Liver (tissue), 8 donors: ENCODE measurements at regions not wholly inside any gene's neighbourhood (a gene's known extent, or its start where the extent isn't known, plus 50 kb on each side); places are given as distances from the start of the nearest gene placed in this dataset.

Experiments
- DNase-seq: peaks from one replicate; pipeline ENCODE4 v3.0.0-alpha.2; 2017; ENCODE audit warnings: low spot score
- H3K27ac ChIP-seq, 2 donors: one replicate each; pipeline ENCODE4 v1.7.0; 2013; ENCODE audit warnings: inconsistent platforms in 2 of 2, low read length in 2 of 2, control low read depth in 1 of 2, low read depth in 1 of 2, mild to moderate bottlenecking in 1 of 2
- H3K27me3 ChIP-seq, 4 donors: one replicate each; pipeline versions ENCODE4 v1.6.1 to v1.7.0; 2013; ENCODE audit warnings: low read length in 3 of 4, inconsistent platforms in 1 of 4, mild to moderate bottlenecking in 1 of 4, moderate library complexity in 1 of 4; ENCODE audit not compliant: control insufficient read depth in 4 of 4, insufficient read depth in 4 of 4
- H3K36me3 ChIP-seq, 4 donors: one replicate each; pipeline versions ENCODE4 v1.6.1 to v1.7.0; 2013; ENCODE audit warnings: low read length in 3 of 4, mild to moderate bottlenecking in 3 of 4, low read depth in 1 of 4, moderate library complexity in 1 of 4; ENCODE audit not compliant: control insufficient read depth in 4 of 4, insufficient read depth in 3 of 4
- H3K4me1 ChIP-seq, 4 donors: one replicate each; pipeline versions ENCODE4 v1.6.1 to v1.7.0; 2013; ENCODE audit warnings: low read length in 3 of 4, mild to moderate bottlenecking in 3 of 4, moderate library complexity in 1 of 4; ENCODE audit not compliant: control insufficient read depth in 4 of 4, insufficient read depth in 4 of 4
- H3K4me3 ChIP-seq, 3 donors: one replicate each; pipeline versions ENCODE4 v1.6.1 to v1.7.0; 2013; ENCODE audit warnings: low read length in 3 of 3, control low read depth in 1 of 3, low read depth in 1 of 3, mild to moderate bottlenecking in 1 of 3
- H3K9ac ChIP-seq, 2 donors: one replicate each; pipeline ENCODE4 v1.7.0; 2013; ENCODE audit warnings: low read length in 2 of 2, mild to moderate bottlenecking in 2 of 2, moderate library complexity in 2 of 2, control low read depth in 1 of 2, low read depth in 1 of 2
- H3K9me3 ChIP-seq, 4 donors: one replicate each; pipeline versions ENCODE4 v1.6.1 to v1.7.0; 2013; ENCODE audit warnings: low read length in 3 of 4; ENCODE audit not compliant: control insufficient read depth in 4 of 4
- EGR1 ChIP-seq, 2 donors: IDR thresholded peaks; 2 replicates each; pipeline ENCODE4 v1.6.1; 2016 to 2018; ENCODE audit warnings: antibody characterized with exemption in 2 of 2, low read depth in 2 of 2
- FOXA1 ChIP-seq: IDR thresholded peaks from 2 replicates; pipeline ENCODE4 v1.6.1; 2016; ENCODE audit warnings: antibody characterized with exemption
- FOXA2 ChIP-seq: IDR thresholded peaks from 2 replicates; pipeline ENCODE4 v1.6.1; 2016; ENCODE audit warnings: antibody characterized with exemption
- HNF4A ChIP-seq, 2 donors: conservative IDR thresholded peaks; 2 replicates each; pipeline ENCODE4 v1.6.1; 2016; ENCODE audit warnings: antibody characterized with exemption in 2 of 2, mild to moderate bottlenecking in 2 of 2
- HNF4G ChIP-seq: IDR thresholded peaks from 2 replicates; pipeline ENCODE4 v1.6.1; 2016; ENCODE audit warnings: antibody characterized with exemption
- JUND ChIP-seq, 2 donors: IDR thresholded peaks; 2 replicates each; pipeline ENCODE4 v1.6.1; 2016; ENCODE audit warnings: antibody characterized with exemption in 2 of 2
- RAD21 ChIP-seq, 2 donors: IDR thresholded peaks; 2 replicates each; pipeline ENCODE4 v1.6.1; 2016; ENCODE audit warnings: antibody characterized with exemption in 2 of 2, mild to moderate bottlenecking in 2 of 2
- RXRA ChIP-seq, 2 donors: IDR thresholded peaks; 2 replicates each; pipeline ENCODE4 v1.6.1; 2017 to 2018; ENCODE audit warnings: antibody characterized with exemption in 2 of 2, mild to moderate bottlenecking in 1 of 2
- TAF1 ChIP-seq: conservative IDR thresholded peaks from 2 replicates; pipeline ENCODE4 v1.6.1; 2016; ENCODE audit warnings: antibody characterized with exemption, mild to moderate bottlenecking
- YY1 ChIP-seq: IDR thresholded peaks from 2 replicates; pipeline ENCODE4 v1.6.1; 2016; ENCODE audit warnings: antibody characterized with exemption, mild to moderate bottlenecking
- WGBS: extraction: QIAGEN DNeasy Blood & Tissue Kit; methylation state at CpG from one replicate; pipeline ENCODE4 v1.1.7; 2013; 5-methylcytosine and 5-hydroxymethylcytosine counted together
- TF ChIP-seq, protein P1 (sequence below): IDR thresholded peaks from 2 replicates; pipeline ENCODE4 v1.6.1; 2016; ENCODE audit warnings: antibody characterized with exemption, mild to moderate bottlenecking
- TF ChIP-seq, protein P2 (sequence below): IDR thresholded peaks from 2 replicates; pipeline ENCODE4 v1.6.1; 2016; ENCODE audit warnings: antibody characterized with exemption
- TF ChIP-seq, protein P3 (sequence below): IDR thresholded peaks from 2 replicates; pipeline ENCODE4 v1.6.1; 2016; ENCODE audit warnings: antibody characterized with exemption
- TF ChIP-seq, protein P4 (sequence below): IDR thresholded peaks from 2 replicates; pipeline ENCODE4 v1.6.1; 2016; ENCODE audit warnings: antibody characterized with exemption
- TF ChIP-seq, protein P5 (sequence below): fragments of 150-350 bp; IDR thresholded peaks from 2 replicates; pipeline ENCODE4 v1.5.1; 2017; ENCODE audit warnings: improper control_type of control experiment, low read depth, low read length; ENCODE audit not compliant: missing input control
- donor health status: healthy.
- donor health status: healthy.
- donor health status: healthy.
- donor health status: healthy.
- donor health status: healthy.

DNA sequence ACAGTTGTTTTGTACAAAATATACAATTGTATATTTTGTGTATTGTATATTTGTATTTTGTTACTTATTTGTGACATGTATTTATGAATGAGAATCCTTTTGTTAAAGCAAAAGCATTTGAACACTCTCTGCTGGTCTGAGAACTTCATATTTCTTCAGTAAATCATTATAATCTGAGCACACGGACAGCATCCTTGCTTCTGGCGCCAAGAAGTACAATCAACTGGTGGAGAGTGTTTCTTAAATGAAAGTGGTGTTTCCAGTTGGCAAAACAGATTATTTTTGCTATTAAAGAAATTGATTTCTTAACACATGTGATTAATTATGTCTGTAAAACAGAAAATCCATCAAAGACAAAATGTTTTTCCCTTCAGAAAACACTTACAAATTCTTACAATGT, 95.1 kb upstream of the COPS8 start:
- TF ChIP-seq FOXA2 = no peak
- no peak for TF ChIP-seq JUND (IDR thresholded peaks at IDR 0.05)
- TF ChIP-seq TAF1 = no peak
- TF ChIP-seq, protein P1, sequence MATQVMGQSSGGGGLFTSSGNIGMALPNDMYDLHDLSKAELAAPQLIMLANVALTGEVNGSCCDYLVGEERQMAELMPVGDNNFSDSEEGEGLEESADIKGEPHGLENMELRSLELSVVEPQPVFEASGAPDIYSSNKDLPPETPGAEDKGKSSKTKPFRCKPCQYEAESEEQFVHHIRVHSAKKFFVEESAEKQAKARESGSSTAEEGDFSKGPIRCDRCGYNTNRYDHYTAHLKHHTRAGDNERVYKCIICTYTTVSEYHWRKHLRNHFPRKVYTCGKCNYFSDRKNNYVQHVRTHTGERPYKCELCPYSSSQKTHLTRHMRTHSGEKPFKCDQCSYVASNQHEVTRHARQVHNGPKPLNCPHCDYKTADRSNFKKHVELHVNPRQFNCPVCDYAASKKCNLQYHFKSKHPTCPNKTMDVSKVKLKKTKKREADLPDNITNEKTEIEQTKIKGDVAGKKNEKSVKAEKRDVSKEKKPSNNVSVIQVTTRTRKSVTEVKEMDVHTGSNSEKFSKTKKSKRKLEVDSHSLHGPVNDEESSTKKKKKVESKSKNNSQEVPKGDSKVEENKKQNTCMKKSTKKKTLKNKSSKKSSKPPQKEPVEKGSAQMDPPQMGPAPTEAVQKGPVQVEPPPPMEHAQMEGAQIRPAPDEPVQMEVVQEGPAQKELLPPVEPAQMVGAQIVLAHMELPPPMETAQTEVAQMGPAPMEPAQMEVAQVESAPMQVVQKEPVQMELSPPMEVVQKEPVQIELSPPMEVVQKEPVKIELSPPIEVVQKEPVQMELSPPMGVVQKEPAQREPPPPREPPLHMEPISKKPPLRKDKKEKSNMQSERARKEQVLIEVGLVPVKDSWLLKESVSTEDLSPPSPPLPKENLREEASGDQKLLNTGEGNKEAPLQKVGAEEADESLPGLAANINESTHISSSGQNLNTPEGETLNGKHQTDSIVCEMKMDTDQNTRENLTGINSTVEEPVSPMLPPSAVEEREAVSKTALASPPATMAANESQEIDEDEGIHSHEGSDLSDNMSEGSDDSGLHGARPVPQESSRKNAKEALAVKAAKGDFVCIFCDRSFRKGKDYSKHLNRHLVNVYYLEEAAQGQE = no peak
- no peak for TF ChIP-seq FOXA1
- TF ChIP-seq HNF4A (conservative IDR thresholded peaks at IDR 0.05) = no peak
- TF ChIP-seq, protein P2, sequence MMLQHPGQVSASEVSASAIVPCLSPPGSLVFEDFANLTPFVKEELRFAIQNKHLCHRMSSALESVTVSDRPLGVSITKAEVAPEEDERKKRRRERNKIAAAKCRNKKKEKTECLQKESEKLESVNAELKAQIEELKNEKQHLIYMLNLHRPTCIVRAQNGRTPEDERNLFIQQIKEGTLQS = no peak
- TF ChIP-seq YY1 = no peak
- no peak for TF ChIP-seq RXRA (IDR thresholded peaks at IDR 0.05)
- TF ChIP-seq, protein P3, sequence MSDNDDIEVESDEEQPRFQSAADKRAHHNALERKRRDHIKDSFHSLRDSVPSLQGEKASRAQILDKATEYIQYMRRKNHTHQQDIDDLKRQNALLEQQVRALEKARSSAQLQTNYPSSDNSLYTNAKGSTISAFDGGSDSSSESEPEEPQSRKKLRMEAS = no peak
- no peak for TF ChIP-seq HNF4G
- TF ChIP-seq RAD21 (IDR thresholded peaks at IDR 0.05) = no peak
- TF ChIP-seq, protein P4, sequence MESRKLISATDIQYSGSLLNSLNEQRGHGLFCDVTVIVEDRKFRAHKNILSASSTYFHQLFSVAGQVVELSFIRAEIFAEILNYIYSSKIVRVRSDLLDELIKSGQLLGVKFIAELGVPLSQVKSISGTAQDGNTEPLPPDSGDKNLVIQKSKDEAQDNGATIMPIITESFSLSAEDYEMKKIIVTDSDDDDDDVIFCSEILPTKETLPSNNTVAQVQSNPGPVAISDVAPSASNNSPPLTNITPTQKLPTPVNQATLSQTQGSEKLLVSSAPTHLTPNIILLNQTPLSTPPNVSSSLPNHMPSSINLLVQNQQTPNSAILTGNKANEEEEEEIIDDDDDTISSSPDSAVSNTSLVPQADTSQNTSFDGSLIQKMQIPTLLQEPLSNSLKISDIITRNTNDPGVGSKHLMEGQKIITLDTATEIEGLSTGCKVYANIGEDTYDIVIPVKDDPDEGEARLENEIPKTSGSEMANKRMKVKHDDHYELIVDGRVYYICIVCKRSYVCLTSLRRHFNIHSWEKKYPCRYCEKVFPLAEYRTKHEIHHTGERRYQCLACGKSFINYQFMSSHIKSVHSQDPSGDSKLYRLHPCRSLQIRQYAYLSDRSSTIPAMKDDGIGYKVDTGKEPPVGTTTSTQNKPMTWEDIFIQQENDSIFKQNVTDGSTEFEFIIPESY = no peak
- TF ChIP-seq, protein P5, sequence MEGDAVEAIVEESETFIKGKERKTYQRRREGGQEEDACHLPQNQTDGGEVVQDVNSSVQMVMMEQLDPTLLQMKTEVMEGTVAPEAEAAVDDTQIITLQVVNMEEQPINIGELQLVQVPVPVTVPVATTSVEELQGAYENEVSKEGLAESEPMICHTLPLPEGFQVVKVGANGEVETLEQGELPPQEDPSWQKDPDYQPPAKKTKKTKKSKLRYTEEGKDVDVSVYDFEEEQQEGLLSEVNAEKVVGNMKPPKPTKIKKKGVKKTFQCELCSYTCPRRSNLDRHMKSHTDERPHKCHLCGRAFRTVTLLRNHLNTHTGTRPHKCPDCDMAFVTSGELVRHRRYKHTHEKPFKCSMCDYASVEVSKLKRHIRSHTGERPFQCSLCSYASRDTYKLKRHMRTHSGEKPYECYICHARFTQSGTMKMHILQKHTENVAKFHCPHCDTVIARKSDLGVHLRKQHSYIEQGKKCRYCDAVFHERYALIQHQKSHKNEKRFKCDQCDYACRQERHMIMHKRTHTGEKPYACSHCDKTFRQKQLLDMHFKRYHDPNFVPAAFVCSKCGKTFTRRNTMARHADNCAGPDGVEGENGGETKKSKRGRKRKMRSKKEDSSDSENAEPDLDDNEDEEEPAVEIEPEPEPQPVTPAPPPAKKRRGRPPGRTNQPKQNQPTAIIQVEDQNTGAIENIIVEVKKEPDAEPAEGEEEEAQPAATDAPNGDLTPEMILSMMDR = no peak
- TF ChIP-seq EGR1 (IDR thresholded peaks at IDR 0.05; ENCODE audit: low read depth in 2 of 2) = no peak
- DNase-seq = no peak
- WGBS = 87% methylated on average over 2 of the region's 2 CpGs
- Histone ChIP-seq H3K4me3 (no peak overlapping the region), H3K9ac (no peak overlapping the region), H3K9me3 (no peaks in the 10 kb centered on the region), H3K36me3 (no peaks in the 10 kb centered on the region), H3K4me1 (peaks cover 0 to 7% (median 0%) of the 10 kb centered on the region in 4 donors), H3K27me3 (no peaks in the 10 kb centered on the region), H3K27ac (no peak overlapping the region)

DNA sequence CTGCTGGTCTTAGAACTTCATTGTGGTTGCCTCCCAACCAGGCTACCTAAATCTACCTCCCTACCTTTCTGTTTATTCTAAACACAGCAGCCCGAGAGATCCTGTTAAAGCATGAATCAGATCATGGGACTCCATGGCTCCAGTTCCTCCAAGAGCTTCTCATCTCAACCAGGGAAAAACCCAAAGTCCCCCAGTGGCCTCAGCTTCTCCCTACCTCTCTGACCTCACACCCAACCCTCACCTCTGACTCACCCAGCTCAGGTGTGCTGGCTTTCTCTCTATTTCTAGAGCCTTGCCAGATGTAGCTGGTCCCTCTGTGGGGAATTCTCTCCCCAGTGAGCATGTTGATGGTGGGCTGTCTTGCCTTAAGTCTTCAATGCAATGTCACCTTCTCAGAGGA, 93.8 kb upstream of the COPS8 start:
- peaks cover 0 to 7% (median 0%) of the 10 kb centered on the region in 4 donors for H3K4me1 ChIP-seq
- no peaks in the 10 kb centered on the region for H3K9me3 ChIP-seq
- no peak overlapping the region for H3K4me3 ChIP-seq
- no peak for TF ChIP-seq HNF4G
- TF ChIP-seq YY1 = no peak
- TF ChIP-seq, protein P3 = no peak
- H3K27ac ChIP-seq = no peak overlapping the region
- no peak overlapping the region for H3K9ac ChIP-seq
- WGBS = 95% methylated on average over 1 of the region's 1 CpG
- H3K27me3 ChIP-seq = no peaks in the 10 kb centered on the region
- H3K36me3 ChIP-seq = no peaks in the 10 kb centered on the region
- no peak for DNase-seq
